ENCODE measurements at regions not wholly inside any gene's neighbourhood (a gene's known extent, or its start where the extent isn't known, plus 50 kb on each side); places are given as distances from the start of the nearest gene placed in this dataset.

DNA sequence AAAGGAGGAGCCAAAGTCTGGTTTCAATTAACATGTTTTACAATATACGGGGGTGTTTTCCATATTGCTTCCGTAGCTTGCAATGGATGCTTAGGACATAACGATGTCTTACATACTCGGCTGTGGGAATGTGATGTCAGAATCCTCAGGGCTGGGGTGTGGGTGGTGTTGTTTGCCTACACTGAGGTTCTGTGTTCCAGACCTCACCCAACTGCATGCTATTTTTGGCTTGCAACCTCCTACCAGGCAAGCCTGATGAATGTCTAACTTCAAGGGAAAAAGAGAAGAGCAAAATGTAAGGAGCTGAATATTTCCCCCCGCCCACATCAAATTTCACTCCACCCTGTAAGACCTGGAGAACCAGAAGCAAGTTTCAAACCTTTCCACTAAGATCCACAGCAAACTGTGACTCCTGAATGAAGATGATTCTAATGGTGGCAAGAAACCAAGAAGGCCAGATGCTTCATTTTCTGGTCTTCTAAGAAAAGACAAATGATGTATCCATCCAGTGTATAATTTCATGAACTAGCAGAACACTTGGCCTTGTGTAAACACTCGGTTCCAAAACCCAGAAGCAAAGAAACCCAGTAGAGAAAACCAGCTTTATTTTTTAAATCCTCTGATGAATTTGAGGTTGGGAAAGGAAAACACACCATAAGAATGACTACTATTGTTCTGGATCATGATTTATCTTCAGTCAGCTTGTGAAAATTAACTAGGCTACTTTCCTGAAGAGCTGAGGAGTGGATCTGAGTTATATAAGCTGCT is 227.9 kb downstream of the DACT1 start:
- no peak for TF ChIP-seq EZH2 (IDR thresholded peaks at IDR 0.05; ENCODE audit: borderline replicate concordance, low read length)
- TF ChIP-seq, protein P1, sequence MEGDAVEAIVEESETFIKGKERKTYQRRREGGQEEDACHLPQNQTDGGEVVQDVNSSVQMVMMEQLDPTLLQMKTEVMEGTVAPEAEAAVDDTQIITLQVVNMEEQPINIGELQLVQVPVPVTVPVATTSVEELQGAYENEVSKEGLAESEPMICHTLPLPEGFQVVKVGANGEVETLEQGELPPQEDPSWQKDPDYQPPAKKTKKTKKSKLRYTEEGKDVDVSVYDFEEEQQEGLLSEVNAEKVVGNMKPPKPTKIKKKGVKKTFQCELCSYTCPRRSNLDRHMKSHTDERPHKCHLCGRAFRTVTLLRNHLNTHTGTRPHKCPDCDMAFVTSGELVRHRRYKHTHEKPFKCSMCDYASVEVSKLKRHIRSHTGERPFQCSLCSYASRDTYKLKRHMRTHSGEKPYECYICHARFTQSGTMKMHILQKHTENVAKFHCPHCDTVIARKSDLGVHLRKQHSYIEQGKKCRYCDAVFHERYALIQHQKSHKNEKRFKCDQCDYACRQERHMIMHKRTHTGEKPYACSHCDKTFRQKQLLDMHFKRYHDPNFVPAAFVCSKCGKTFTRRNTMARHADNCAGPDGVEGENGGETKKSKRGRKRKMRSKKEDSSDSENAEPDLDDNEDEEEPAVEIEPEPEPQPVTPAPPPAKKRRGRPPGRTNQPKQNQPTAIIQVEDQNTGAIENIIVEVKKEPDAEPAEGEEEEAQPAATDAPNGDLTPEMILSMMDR (IDR thresholded peaks at IDR 0.05; ENCODE audit: low read length) = no peak

Data from OCI-LY1 (cell line).